ENCODE measurements at regions not wholly inside any gene's neighbourhood (a gene's known extent, or its start where the extent isn't known, plus 50 kb on each side); places are given as distances from the start of the nearest gene placed in this dataset.

- H3K27me3 ChIP-seq (ENCODE audit: insufficient read depth, low read length, poor library complexity): no peaks in the 10 kb centered on the region
- H3K4me2 ChIP-seq (ENCODE audit: insufficient read depth, low read length): no peak overlapping the region
- no peaks in the 10 kb centered on the region for H3K79me2 ChIP-seq (ENCODE audit: insufficient read depth, low read length)
- H3K9ac ChIP-seq (ENCODE audit: low read depth, low read length): no peak overlapping the region
- TF ChIP-seq, protein P1, sequence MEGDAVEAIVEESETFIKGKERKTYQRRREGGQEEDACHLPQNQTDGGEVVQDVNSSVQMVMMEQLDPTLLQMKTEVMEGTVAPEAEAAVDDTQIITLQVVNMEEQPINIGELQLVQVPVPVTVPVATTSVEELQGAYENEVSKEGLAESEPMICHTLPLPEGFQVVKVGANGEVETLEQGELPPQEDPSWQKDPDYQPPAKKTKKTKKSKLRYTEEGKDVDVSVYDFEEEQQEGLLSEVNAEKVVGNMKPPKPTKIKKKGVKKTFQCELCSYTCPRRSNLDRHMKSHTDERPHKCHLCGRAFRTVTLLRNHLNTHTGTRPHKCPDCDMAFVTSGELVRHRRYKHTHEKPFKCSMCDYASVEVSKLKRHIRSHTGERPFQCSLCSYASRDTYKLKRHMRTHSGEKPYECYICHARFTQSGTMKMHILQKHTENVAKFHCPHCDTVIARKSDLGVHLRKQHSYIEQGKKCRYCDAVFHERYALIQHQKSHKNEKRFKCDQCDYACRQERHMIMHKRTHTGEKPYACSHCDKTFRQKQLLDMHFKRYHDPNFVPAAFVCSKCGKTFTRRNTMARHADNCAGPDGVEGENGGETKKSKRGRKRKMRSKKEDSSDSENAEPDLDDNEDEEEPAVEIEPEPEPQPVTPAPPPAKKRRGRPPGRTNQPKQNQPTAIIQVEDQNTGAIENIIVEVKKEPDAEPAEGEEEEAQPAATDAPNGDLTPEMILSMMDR (IDR thresholded peaks at IDR 0.05; ENCODE audit: borderline replicate concordance, extremely low read depth, low read length, poor library complexity, severe bottlenecking): no peak
- TF ChIP-seq EZH2 (IDR thresholded peaks at IDR 0.05; ENCODE audit: borderline replicate concordance, low read depth, low read length, severe bottlenecking): no peak
- H3K4me3 ChIP-seq (ENCODE audit: low read depth in 1 of 2, low read length in 2 of 2): no peak overlapping the region
- ATAC-seq (ENCODE audit: insufficient read depth, low read depth): no peak
- no peaks in the 10 kb centered on the region for H3K9me3 ChIP-seq (ENCODE audit: insufficient read depth, low read length, severe bottlenecking)
- no peaks in the 10 kb centered on the region for H4K20me1 ChIP-seq (ENCODE audit: insufficient read depth, low read length)
- DNase-seq: no peak
- H3K36me3 ChIP-seq (ENCODE audit: insufficient read depth, low read length): no peaks in the 10 kb centered on the region
- H2AFZ ChIP-seq (ENCODE audit: low read depth, low read length): no peak overlapping the region
- H3K27ac ChIP-seq (ENCODE audit: low read length): no peak overlapping the region
- no peaks in the 10 kb centered on the region for H3K4me1 ChIP-seq (ENCODE audit: insufficient read depth, low read length)
Measured at GRCh38 chr6:166075186-166075585, 92.5 kb downstream of the TBXT start.

DNA sequence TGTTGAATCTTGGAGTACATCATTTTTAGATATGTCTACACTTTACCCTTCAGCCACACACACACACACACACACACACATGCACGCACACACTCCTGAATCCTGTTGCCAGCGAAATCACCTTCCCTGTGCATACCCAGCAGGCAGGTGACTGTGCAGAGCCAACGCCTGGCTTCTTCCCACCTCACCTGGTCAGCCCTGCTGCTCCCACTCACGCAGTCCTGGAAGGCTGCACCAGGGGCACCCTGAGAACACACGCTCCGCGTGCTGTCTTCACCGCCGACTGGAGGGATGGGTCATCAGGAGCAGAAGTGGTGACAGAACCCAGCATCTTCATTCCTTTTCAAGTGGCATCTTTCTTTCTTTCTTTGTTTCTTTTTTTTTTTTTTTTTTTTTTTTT lies 94.6 kb downstream of the TBXT start:
- H3K36me3 ChIP-seq (ENCODE audit: insufficient read depth, low read length): no peaks in the 10 kb centered on the region
- no peak for DNase-seq

GRCh38 chr6:166068768-166069167 lies 98.9 kb downstream of the TBXT start:
- no peak overlapping the region for H3K4me3 ChIP-seq (ENCODE audit: low read depth in 1 of 2, low read length in 2 of 2)
- H2AFZ ChIP-seq (ENCODE audit: low read depth, low read length): no peak overlapping the region
- H3K9ac ChIP-seq (ENCODE audit: low read depth, low read length): no peak overlapping the region
- no peaks in the 10 kb centered on the region for H3K79me2 ChIP-seq (ENCODE audit: insufficient read depth, low read length)
- DNase-seq (no peak), ATAC-seq (ENCODE audit: insufficient read depth, low read depth) (no peak)
- no peaks in the 10 kb centered on the region for H3K36me3 ChIP-seq (ENCODE audit: insufficient read depth, low read length)
- H3K4me2 ChIP-seq (ENCODE audit: insufficient read depth, low read length): no peak overlapping the region
- no peaks in the 10 kb centered on the region for H3K27me3 ChIP-seq (ENCODE audit: insufficient read depth, low read length, poor library complexity)
- no peaks in the 10 kb centered on the region for H4K20me1 ChIP-seq (ENCODE audit: insufficient read depth, low read length)
- no peak overlapping the region for H3K27ac ChIP-seq (ENCODE audit: low read length)
- no peak for TF ChIP-seq EZH2 (IDR thresholded peaks at IDR 0.05; ENCODE audit: borderline replicate concordance, low read depth, low read length, severe bottlenecking)
- TF ChIP-seq, protein P1 (IDR thresholded peaks at IDR 0.05; ENCODE audit: borderline replicate concordance, extremely low read depth, low read length, poor library complexity, severe bottlenecking): no peak
- H3K9me3 ChIP-seq (ENCODE audit: insufficient read depth, low read length, severe bottlenecking): peaks cover 13% of the 10 kb centered on the region
- no peaks in the 10 kb centered on the region for H3K4me1 ChIP-seq (ENCODE audit: insufficient read depth, low read length)

More for the DNA sequence above, 94.6 kb downstream of the TBXT start:
- no peak overlapping the region for H3K27ac ChIP-seq (ENCODE audit: low read length)
- no peak overlapping the region for H2AFZ ChIP-seq (ENCODE audit: low read depth, low read length)
- no peaks in the 10 kb centered on the region for H4K20me1 ChIP-seq (ENCODE audit: insufficient read depth, low read length)
- no peak overlapping the region for H3K4me3 ChIP-seq (ENCODE audit: low read depth in 1 of 2, low read length in 2 of 2)
- H3K79me2 ChIP-seq (ENCODE audit: insufficient read depth, low read length): no peaks in the 10 kb centered on the region
- H3K9ac ChIP-seq (ENCODE audit: low read depth, low read length): no peak overlapping the region
- no peak overlapping the region for H3K4me2 ChIP-seq (ENCODE audit: insufficient read depth, low read length)
- TF ChIP-seq, protein P1 (IDR thresholded peaks at IDR 0.05; ENCODE audit: borderline replicate concordance, extremely low read depth, low read length, poor library complexity, severe bottlenecking): no peak
- TF ChIP-seq EZH2 (IDR thresholded peaks at IDR 0.05; ENCODE audit: borderline replicate concordance, low read depth, low read length, severe bottlenecking): no peak
- H3K4me1 ChIP-seq (ENCODE audit: insufficient read depth, low read length): no peaks in the 10 kb centered on the region
- peaks cover 3% of the 10 kb centered on the region for H3K9me3 ChIP-seq (ENCODE audit: insufficient read depth, low read length, severe bottlenecking)
- ATAC-seq (ENCODE audit: insufficient read depth, low read depth): no peak
- no peaks in the 10 kb centered on the region for H3K27me3 ChIP-seq (ENCODE audit: insufficient read depth, low read length, poor library complexity)

Data from DND-41 (cell line).